HG03175 (cell line): ENCODE measurements at regions not wholly inside any gene's neighbourhood (a gene's known extent, or its start where the extent isn't known, plus 50 kb on each side); places are given as distances from the start of the nearest gene placed in this dataset.
"Not testable (repeated sequence)": the region's sequence is repeated elsewhere in the genome, so short reads cannot be mapped to it uniquely, and the experiment has no call there.

Experiments
- ATAC-seq: cut with Tn5 transposase; IDR thresholded peaks from one replicate; pipeline ENCODE4 v1.9.1; 2021; ENCODE audit warnings: mild to moderate bottlenecking, moderate library complexity; ENCODE audit not compliant: unreplicated experiment

GRCh38 chr5:57725658-57726504 lies 243.3 kb upstream of the ACTBL2 start:
- no peak for ATAC-seq

- ATAC-seq, result no peak
These were observed 242.2 kb upstream of the ACTBL2 start for GRCh38 chr5:57724836-57725235.

GRCh38 chr5:57721226-57721625 lies 238.6 kb upstream of the ACTBL2 start:
- ATAC-seq, result no peak

GRCh38 chr5:57720656-57721055 lies 238.0 kb upstream of the ACTBL2 start:
- no peak for ATAC-seq

- ATAC-seq, result no peak
These were observed 236.6 kb upstream of the ACTBL2 start for GRCh38 chr5:57719216-57719615.

- ATAC-seq, result no peak
These were observed 235.5 kb upstream of the ACTBL2 start for GRCh38 chr5:57718155-57718554.

- no peak for ATAC-seq
These were observed 234.9 kb upstream of the ACTBL2 start for GRCh38 chr5:57717555-57717954.

- ATAC-seq, result no peak
These were observed 234.1 kb upstream of the ACTBL2 start for GRCh38 chr5:57716661-57717060.

- no peak for ATAC-seq
These were observed 232.7 kb upstream of the ACTBL2 start for GRCh38 chr5:57715296-57715695.

GRCh38 chr5:57713535-57713934 lies 230.9 kb upstream of the ACTBL2 start:
- not testable (repeated sequence) for ATAC-seq

GRCh38 chr5:57711946-57712345 lies 229.3 kb upstream of the ACTBL2 start:
- no peak for ATAC-seq

GRCh38 chr5:57711471-57711870 lies 228.9 kb upstream of the ACTBL2 start:
- no peak for ATAC-seq

GRCh38 chr5:57710126-57710525 lies 227.5 kb upstream of the ACTBL2 start:
- ATAC-seq, result no peak

- no peak for ATAC-seq
These were observed 223.2 kb upstream of the ACTBL2 start for GRCh38 chr5:57705769-57706168.

- no peak for ATAC-seq
These were observed 221.1 kb upstream of the ACTBL2 start for GRCh38 chr5:57703721-57704120.

GRCh38 chr5:57700484-57700883 lies 217.9 kb upstream of the ACTBL2 start:
- no peak for ATAC-seq

GRCh38 chr5:57700072-57700471 lies 217.5 kb upstream of the ACTBL2 start:
- ATAC-seq, result no peak

GRCh38 chr5:57698802-57699201 lies 216.2 kb upstream of the ACTBL2 start:
- ATAC-seq, result no peak

- ATAC-seq, result no peak
These were observed 215.5 kb upstream of the ACTBL2 start for GRCh38 chr5:57698086-57698485.

GRCh38 chr5:57696825-57697570 lies 214.4 kb upstream of the ACTBL2 start:
- no peak for ATAC-seq

GRCh38 chr5:57696389-57696769 lies 213.8 kb upstream of the ACTBL2 start:
- ATAC-seq, result no peak

GRCh38 chr5:57695706-57696388 lies 213.2 kb upstream of the ACTBL2 start:
- ATAC-seq, result no peak
